CD4-positive, alpha-beta T cell treated with Interleukin-1 beta for 1 hour (primary cell): ENCODE measurements at regions not wholly inside any gene's neighbourhood (a gene's known extent, or its start where the extent isn't known, plus 50 kb on each side); places are given as distances from the start of the nearest gene placed in this dataset.
"Not testable (repeated sequence)": the region's sequence is repeated elsewhere in the genome, so short reads cannot be mapped to it uniquely, and the experiment has no call there.

ENCODE experiments used
- DNase-seq, 2 donors: peaks; one replicate each; pipeline ENCODE4 v3.0.0-alpha.2; 2020 to 2022

- no peak for DNase-seq
Observed at GRCh38 chr1:212495766-212496494, 63.2 kb downstream of the NENF start.

- no peak for DNase-seq
Observed at GRCh38 chr1:212496682-212497081, 64.0 kb downstream of the NENF start.

- DNase-seq, result no peak
Observed at GRCh38 chr1:212497553-212497952, 64.8 kb downstream of the NENF start.

- no peak for DNase-seq
Observed at GRCh38 chr1:212498283-212499040, 65.7 kb downstream of the NENF start.

- no peak for DNase-seq
Observed at GRCh38 chr1:212500351-212500750, 67.6 kb downstream of the NENF start.

- no peak for DNase-seq
Observed at GRCh38 chr1:212500983-212501382, 68.3 kb downstream of the NENF start.

- DNase-seq, result no peak
Observed at GRCh38 chr1:212503714-212504113, 71.0 kb downstream of the NENF start.

GRCh38 chr1:212504171-212504803 is 71.6 kb downstream of the NENF start:
- DNase-seq, result no peak

- no peak for DNase-seq
Observed at GRCh38 chr1:212506666-212507065, 73.9 kb downstream of the NENF start.

- DNase-seq, result no peak
Observed at GRCh38 chr1:212507369-212507768, 74.6 kb downstream of the NENF start.

- DNase-seq, result no peak
Observed at GRCh38 chr1:212512816-212513559, 80.3 kb downstream of the NENF start.

- DNase-seq, result no peak
Observed at GRCh38 chr1:212513586-212513985, 80.9 kb downstream of the NENF start.

GRCh38 chr1:212514056-212514614 is 81.4 kb downstream of the NENF start:
- DNase-seq, result peak; percentile 14 to 39

GRCh38 chr1:212514782-212515181 is 82.1 kb downstream of the NENF start:
- DNase-seq, result no peak

- DNase-seq, result no peak
Observed at GRCh38 chr1:212515329-212515760, 82.6 kb downstream of the NENF start.

GRCh38 chr1:212516012-212516411 is 83.3 kb downstream of the NENF start:
- DNase-seq, result not testable (repeated sequence)

GRCh38 chr1:212518188-212519054 is 85.7 kb downstream of the NENF start:
- no peak for DNase-seq

GRCh38 chr1:212519131-212519530 is 86.4 kb downstream of the NENF start:
- no peak for DNase-seq

GRCh38 chr1:212520299-212520698 is 87.6 kb downstream of the NENF start:
- DNase-seq, result no peak

- no peak for DNase-seq
Observed at GRCh38 chr1:212520746-212521145, 87.8 kb upstream of the ATF3 start.

- no peak for DNase-seq
Observed at GRCh38 chr1:212525479-212526110, 83.0 kb upstream of the ATF3 start.
